ENCODE measurements at regions not wholly inside any gene's neighbourhood (a gene's known extent, or its start where the extent isn't known, plus 50 kb on each side); places are given as distances from the start of the nearest gene placed in this dataset.
A peak's percentile ranks its signal among the peaks of the same experiment; 100 is the strongest.
"Not testable (repeated sequence)": the region's sequence is repeated elsewhere in the genome, so short reads cannot be mapped to it uniquely, and the experiment has no call there.

GRCh38 chr6:15897063-15897876 is 231.6 kb upstream of the MYLIP start:
- DNase-seq: no peak

- no peak for DNase-seq
Measured at GRCh38 chr6:15894973-15895725, 232.3 kb upstream of the DTNBP1 start.

DNA sequence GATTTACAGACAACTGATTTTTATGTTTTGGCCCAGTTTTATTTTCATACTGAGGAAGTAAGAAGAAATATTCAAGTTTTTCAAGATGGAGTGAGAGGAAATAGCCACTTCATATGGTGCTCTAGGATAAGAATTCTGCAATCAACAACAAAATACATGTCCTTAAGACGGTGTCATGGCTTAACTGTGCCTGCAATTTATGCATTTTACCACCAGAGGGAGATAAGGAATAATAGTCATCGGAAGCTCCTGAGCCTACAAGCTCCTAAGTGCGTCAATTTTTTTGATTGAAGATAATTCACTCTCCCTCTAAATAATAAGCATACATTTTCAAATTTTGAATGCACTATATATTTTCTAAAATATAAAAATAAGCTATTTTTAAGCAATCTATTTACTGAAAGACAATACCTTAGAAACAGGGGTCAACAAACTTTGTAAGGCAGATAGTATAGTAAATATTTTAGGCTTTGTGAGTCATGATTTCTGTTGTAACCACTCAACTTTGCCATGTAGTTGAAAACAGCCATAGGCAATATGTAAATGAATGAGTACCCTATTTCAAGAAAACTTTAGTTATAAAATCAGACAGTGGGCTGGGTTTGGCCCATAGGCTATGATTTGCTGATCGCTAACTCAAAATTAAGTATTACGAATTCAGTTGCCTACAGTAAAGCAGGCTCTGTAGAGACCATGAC is 230.9 kb upstream of the DTNBP1 start:
- peak in 2 of 3 experiments; percentile 5 to 66 for DNase-seq

DNA sequence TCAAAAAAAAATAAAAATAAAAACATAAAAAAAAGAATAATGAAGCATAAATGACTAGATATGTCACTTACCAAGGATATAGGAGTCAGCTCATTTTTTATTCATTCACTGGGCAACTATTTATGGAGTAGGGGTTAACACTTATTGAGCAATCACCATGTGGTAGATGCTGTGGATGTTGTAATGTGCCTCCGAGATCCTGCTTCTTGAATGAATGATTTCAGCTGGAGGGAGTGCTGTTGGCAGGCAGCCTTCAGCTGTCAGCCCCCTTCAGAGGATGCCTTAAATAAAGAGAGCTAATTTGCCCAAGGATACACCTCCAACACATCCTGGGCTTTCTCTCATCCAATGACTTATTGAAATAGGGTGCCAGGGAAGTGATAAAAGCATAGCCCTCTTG is 229.5 kb upstream of the DTNBP1 start:
- no peak for DNase-seq

GRCh38 chr6:15888798-15889772 is 226.3 kb upstream of the DTNBP1 start:
- no peak for DNase-seq

- DNase-seq: no peak
Measured at GRCh38 chr6:15887491-15888461, 224.9 kb upstream of the DTNBP1 start.

GRCh38 chr6:15885624-15886023 is 222.8 kb upstream of the DTNBP1 start:
- DNase-seq: no peak

GRCh38 chr6:15883593-15883992 is 220.8 kb upstream of the DTNBP1 start:
- DNase-seq: not testable (repeated sequence)

GRCh38 chr6:15882915-15883314 is 220.1 kb upstream of the DTNBP1 start:
- DNase-seq: no peak

- DNase-seq: no peak
Measured at GRCh38 chr6:15882345-15882744, 219.5 kb upstream of the DTNBP1 start.

GRCh38 chr6:15881150-15881549 is 218.3 kb upstream of the DTNBP1 start:
- DNase-seq: no peak

DNA sequence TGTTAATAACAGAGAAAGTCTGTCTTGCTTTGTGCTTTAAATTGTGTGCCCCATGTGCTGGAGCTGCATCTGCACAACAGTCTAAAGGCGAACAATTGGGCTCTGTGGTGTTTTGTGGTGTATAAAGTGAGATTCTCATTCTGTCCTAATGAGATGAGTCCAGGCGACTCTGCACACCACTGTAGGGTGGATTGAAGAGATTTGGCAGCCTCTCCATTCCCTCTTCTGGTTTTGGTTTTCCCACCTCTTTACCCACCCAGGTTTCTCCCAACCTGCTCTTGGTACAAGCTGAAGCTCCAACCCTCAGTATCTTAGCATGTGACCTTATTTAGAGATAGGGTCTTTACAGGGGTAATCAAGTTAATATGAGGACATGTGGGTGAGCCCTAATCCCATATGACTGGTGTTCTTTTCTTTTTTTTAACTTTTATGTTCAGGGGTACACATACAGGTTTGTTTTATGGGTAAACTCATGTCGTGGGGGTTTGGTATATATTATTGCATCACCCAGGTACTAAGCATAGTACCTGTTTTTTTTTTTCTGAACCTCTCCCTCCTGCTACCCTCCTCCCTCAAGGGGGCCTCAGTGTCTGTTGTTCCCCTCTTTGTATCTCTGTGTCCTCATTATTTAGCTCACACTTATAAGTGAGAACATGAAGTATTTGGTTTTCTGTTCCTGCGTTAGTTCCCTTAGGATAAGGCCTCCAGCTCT is 217.6 kb upstream of the DTNBP1 start:
- no peak for DNase-seq

DNA sequence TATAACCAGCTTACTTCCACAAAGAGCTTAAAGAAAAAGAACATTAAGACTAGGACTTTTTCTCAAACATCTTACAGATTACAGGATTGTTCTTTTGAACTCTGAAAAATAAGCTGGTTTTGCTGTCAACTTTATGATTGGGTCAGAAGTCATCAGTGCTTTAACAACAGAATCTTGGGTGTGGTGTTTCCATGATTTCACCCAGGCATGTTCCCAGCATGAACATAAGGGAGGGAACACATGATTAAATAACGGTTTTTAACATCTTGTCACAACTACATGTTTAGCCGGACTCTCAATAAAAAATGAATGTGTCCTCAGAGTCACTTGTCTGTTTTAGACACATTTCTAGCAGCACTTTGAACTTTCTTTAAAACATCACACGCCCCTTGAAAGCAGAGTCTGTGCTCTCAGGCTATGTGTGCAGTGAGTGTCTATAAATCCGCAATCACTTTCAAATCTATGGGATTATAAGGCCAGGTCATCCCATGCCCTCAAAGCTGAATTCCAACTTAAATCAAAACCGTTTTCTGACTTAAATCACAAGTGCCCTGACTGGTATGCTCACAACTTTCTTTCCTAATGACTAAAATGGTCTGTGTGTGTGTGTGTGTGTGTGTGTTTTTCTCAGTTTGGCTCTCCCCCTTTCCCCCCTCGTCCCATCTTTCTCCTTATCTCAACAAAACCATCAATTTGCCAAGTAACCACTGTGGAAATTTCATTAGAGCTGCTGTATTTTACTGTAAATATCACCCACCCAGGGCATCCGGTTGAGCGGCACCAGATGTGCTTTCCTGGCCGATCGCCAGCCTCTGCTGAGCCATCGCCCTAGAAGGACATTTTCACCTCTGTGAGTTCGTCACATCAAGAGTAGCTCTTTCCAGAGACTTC is 216.8 kb upstream of the DTNBP1 start:
- DNase-seq: peak in 2 of 3 experiments; percentile 27 to 63

DNA sequence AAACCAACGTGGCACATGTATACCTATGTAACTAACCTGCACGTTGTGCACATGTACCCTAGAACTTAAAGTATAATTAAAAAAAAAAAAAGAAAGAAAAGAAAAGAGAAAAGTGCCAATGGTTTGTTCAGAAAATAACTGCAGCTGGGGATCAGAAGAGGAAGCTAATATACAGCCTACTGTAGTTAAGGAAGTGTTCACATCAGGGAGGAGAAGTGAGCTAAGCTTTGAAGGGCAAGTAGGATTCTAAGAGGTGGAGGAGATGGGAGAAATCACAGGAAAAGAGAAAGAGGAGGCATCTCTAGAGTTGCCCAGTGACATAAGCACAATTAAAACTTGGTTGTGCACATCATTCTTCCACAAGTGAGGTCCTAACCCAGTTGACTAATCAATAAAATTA is 214.4 kb upstream of the DTNBP1 start:
- no peak for DNase-seq

DNA sequence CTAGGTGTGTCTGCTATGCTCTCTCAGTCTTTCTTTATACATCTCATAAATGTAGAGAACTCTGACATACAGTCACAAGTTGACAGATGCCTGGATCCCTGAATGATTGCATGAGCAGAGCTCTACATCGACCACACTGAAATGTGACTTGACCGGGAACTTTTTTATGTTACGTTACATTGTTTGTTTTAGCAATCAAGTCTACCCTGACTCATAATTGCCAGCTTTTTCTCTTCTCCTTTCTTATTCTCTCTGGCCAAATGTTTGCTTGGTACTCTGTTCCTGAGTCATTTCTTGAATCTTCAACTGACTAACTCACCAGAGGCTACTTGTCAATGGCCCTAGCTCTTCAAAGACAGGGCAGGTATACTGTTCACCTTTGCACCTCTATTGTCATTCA is 213.6 kb upstream of the DTNBP1 start:
- DNase-seq: no peak

GRCh38 chr6:15875797-15876196 is 213.0 kb upstream of the DTNBP1 start:
- no peak for DNase-seq

DNA sequence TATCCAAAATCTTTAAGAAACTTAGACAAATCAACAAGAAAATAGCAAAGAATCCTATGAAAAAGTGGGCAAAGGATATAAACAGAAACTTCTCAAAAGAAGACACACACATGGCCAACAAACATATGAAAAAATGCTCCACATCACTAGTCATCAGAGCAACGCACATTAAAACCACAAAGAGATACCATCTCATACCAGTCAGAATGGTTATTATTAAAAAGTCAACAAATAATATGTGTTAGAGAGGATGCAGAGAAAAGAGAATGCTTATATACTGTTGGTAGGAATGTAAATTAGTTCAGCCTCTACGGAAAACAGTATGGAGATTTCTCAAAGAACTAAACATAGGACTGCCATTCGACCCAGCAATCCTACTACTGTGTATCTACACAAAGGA is 212.0 kb upstream of the DTNBP1 start:
- no peak for DNase-seq

DNA sequence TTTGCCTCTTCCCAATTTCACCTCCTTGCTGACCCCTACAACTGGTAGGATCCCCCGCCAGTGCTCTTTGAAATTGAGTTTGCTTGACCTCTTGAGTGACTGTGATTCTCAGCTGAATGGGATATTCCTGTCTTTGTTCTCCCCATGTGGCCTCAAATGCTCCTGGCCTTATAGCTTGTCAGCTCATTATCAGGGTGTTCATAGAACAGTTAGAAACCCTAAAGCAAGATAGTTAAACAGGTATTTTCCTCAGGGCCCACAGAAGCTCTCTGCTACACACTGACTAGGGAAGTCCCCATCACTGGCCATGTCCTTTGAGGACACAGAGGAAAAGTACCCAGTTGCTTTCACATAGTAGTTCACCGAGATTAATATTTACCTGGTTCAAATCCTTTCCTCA is 211.5 kb upstream of the DTNBP1 start:
- peak in 1 of 3 experiments; percentile 3 for DNase-seq

Measured in NCI-H1417 (cell line).